BLaER1 (cell line): ENCODE measurements at regions not wholly inside any gene's neighbourhood (a gene's known extent, or its start where the extent isn't known, plus 50 kb on each side); places are given as distances from the start of the nearest gene placed in this dataset.

Source experiments
- H3K27ac ChIP-seq: shearing (Covaris generic); formaldehyde crosslinking; 2 replicates; pipeline ENCODE4 v1.8.1; 2022
- H3K27me3 ChIP-seq: shearing (Covaris generic); formaldehyde crosslinking; 2 replicates; pipeline ENCODE4 v1.8.1; 2022
- H3K36me3 ChIP-seq: shearing (Covaris generic); formaldehyde crosslinking; 2 replicates; pipeline ENCODE4 v1.8.1; 2022
- H3K4me1 ChIP-seq: shearing (Covaris generic); formaldehyde crosslinking; 2 replicates; pipeline ENCODE4 v1.8.1; 2022
- H3K4me2 ChIP-seq: shearing (Covaris generic); formaldehyde crosslinking; 2 replicates; pipeline ENCODE4 v1.8.1; 2022
- H3K4me3 ChIP-seq: shearing (Covaris generic); formaldehyde crosslinking; 2 replicates; pipeline ENCODE4 v1.8.1; 2022
- H3K9ac ChIP-seq: shearing (Covaris generic); formaldehyde crosslinking; 2 replicates; pipeline ENCODE4 v1.8.1; 2022
- H3K9me3 ChIP-seq: shearing (Covaris generic); formaldehyde crosslinking; 2 replicates; pipeline ENCODE4 v1.8.1; 2022
- H4K20me1 ChIP-seq: shearing (Covaris generic); formaldehyde crosslinking; 2 replicates; pipeline ENCODE4 v1.8.1; 2022
- Cebpa-rat ChIP-seq: shearing (Covaris generic); IDR thresholded peaks from 2 replicates; pipeline ENCODE4 v1.8.1; 2022

DNA sequence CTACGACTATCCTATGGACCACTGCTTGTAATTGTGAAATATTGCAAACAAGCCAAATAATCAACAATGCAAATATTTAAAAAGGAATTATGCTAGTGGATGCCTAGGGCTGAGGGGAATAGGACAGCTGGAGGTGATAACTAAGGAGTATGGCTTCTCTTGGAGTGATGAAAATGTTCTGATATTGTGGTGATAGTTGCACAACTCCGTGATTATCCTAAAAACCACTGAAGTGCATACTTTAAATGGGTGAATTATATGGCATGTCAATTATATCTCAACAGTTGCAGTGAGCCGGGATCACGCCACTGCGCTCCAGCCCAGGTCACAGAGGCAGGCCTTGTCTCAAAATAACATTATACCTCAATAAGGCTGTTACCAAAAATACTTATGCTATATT, 125.1 kb upstream of the SH3BP4 start:
- H4K20me1 ChIP-seq: no peaks in the 10 kb centered on the region
- no peak overlapping the region for H3K4me2 ChIP-seq
- H3K27me3 ChIP-seq: no peaks in the 10 kb centered on the region
- no peaks in the 10 kb centered on the region for H3K4me1 ChIP-seq
- TF ChIP-seq Cebpa-rat: no peak
- H3K36me3 ChIP-seq: no peaks in the 10 kb centered on the region
- H3K9me3 ChIP-seq: no peaks in the 10 kb centered on the region
- no peak overlapping the region for H3K4me3 ChIP-seq
- no peak overlapping the region for H3K9ac ChIP-seq
- no peak overlapping the region for H3K27ac ChIP-seq

DNA sequence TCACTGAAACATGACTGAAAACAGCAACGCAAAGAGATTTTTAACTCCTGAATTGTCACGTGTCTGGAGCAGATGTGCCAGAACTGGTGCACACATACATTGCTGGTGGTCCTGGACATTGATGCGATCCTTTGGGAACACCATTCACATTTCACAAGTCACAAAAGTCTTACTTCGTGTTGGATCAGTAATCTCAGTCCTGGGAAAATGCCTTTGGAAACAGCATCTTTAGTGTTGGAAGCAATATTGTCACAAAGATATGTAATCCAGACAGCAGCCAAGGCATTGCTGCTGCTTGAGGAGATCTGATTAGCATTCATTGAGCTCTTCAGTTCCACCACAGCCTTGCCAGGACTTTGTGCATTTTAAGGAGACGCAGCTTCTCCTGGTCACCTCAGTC, 126.2 kb upstream of the SH3BP4 start:
- Histone ChIP-seq H3K36me3 (no peaks in the 10 kb centered on the region), H4K20me1 (no peaks in the 10 kb centered on the region), H3K4me1 (no peaks in the 10 kb centered on the region), H3K9me3 (no peaks in the 10 kb centered on the region), H3K27me3 (no peaks in the 10 kb centered on the region), H3K9ac (no peak overlapping the region), H3K27ac (no peak overlapping the region), H3K4me3 (no peak overlapping the region), H3K4me2 (no peak overlapping the region)
- no peak for TF ChIP-seq Cebpa-rat

DNA sequence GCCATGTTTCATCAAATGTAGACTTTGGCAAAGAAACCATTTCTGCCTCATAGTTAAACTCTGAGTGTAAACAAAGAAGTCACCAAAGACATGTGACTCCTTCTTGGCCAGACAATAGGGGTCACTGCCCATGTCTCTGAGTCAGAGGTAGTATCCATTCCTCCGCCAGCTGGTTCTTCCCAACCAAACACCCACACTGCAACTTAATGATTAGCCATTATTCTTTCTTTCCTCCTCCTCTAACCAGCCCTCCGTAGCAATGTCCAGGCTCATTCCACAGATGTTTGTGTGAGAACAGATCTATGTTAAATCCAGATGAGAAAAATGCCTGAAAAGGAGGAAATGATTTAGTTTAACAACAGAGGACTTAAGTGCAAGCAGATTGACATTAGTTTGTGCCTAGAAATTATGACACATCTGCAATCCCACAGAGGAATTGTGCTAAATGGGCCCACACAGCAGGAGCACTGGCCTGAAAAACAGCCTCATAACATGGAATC, 127.9 kb upstream of the SH3BP4 start:
- H3K4me2 ChIP-seq: no peak overlapping the region

DNA sequence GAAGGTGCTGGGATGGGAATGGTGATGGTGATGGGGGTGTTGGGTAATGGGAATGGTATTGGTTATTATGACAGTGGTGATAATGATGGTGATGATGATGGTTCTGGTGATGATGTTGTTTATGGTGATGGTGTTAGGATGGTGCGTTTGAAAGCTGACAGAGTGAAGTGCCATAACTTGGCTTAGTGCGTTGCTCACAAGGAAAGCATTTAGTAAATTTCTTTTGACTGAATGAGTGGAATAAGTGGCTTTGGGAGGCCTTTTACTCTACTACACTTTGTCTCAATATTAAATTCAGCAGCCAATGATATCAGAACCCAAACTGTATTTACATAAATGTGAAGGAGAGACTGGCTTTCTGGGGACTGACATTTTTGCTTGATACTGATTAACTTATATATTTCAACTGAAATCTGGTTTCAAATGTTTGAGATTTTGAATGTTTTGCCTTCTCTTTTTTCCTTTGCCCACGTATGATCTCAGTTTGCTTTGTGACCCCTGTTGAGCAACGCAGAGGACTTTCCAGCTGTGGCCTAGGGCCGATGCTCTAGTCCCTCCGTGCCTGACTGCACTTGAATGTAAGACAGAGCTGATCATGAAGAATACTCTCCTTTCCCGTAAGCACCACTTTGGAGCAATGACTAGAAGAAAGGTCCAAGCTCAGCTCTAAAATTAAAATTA, 128.5 kb upstream of the SH3BP4 start:
- H3K4me2 ChIP-seq: no peak overlapping the region
- no peaks in the 10 kb centered on the region for H3K4me1 ChIP-seq
- no peaks in the 10 kb centered on the region for H3K36me3 ChIP-seq
- H3K27me3 ChIP-seq: no peaks in the 10 kb centered on the region
- H3K9me3 ChIP-seq: no peaks in the 10 kb centered on the region
- no peak for TF ChIP-seq Cebpa-rat
- no peak overlapping the region for H3K27ac ChIP-seq
- no peaks in the 10 kb centered on the region for H4K20me1 ChIP-seq
- H3K4me3 ChIP-seq: no peak overlapping the region
- H3K9ac ChIP-seq: no peak overlapping the region

More for the DNA sequence above, 127.9 kb upstream of the SH3BP4 start:
- Histone ChIP-seq H3K4me3 (no peak overlapping the region), H3K9ac (no peak overlapping the region), H3K4me1 (no peaks in the 10 kb centered on the region), H3K9me3 (no peaks in the 10 kb centered on the region), H4K20me1 (no peaks in the 10 kb centered on the region), H3K27ac (no peak overlapping the region), H3K36me3 (no peaks in the 10 kb centered on the region), H3K27me3 (no peaks in the 10 kb centered on the region)
- no peak for TF ChIP-seq Cebpa-rat

DNA sequence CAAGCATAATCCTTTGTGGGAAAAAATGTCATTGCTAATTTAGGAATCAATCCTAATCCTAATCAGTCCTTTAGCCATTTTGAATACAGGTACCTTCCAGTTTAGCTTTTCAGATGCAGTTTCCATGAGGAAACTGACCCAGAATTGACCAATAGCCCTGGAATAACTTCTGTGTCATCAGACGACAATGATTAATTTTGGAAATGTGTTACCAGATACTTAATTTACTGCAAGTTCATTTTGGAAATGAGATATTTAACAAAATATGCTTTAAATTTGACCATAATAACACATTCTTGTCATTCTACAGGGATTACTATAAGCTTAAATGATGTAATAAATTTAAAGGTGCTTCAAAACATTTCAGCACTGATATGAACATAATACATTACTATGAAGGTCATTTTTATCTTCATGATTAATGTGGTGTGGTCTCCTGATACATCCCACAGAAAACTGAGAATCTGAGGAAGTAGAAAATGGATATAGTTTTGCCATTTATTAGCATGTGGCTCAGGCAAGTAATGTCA, 129.8 kb upstream of the SH3BP4 start:
- H3K4me1 ChIP-seq: peaks cover 4% of the 10 kb centered on the region
- TF ChIP-seq Cebpa-rat: no peak
- H3K36me3 ChIP-seq: no peaks in the 10 kb centered on the region
- H3K9me3 ChIP-seq: no peaks in the 10 kb centered on the region
- H3K27ac ChIP-seq: no peak overlapping the region
- no peak overlapping the region for H3K4me2 ChIP-seq
- no peaks in the 10 kb centered on the region for H3K27me3 ChIP-seq
- H3K9ac ChIP-seq: no peak overlapping the region
- H4K20me1 ChIP-seq: no peaks in the 10 kb centered on the region
- no peak overlapping the region for H3K4me3 ChIP-seq

DNA sequence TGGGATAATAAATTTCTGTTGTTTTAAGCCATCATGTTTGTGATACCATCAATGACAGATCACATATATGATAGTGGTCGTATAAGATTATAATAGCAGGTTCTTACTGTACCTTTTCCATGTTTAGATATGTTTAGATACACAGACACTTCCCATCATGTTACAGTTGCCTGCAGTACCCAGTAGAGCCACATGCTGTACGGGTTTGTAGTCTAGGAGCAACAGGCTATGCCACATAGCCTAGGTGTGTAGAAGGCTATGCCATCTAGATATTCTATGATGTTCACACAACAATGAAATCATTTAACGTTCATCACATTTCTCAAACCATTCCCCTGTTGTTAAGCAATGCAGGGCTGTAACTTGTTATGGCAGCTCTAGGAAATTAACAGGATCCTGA, 132.9 kb upstream of the SH3BP4 start:
- H3K27ac ChIP-seq: no peak overlapping the region
- no peaks in the 10 kb centered on the region for H3K36me3 ChIP-seq
- H4K20me1 ChIP-seq: no peaks in the 10 kb centered on the region
- H3K4me2 ChIP-seq: no peak overlapping the region
- H3K9me3 ChIP-seq: no peaks in the 10 kb centered on the region
- peaks cover 23% of the 10 kb centered on the region for H3K4me1 ChIP-seq
- no peak overlapping the region for H3K4me3 ChIP-seq
- no peak for TF ChIP-seq Cebpa-rat
- H3K9ac ChIP-seq: no peak overlapping the region
- H3K27me3 ChIP-seq: no peaks in the 10 kb centered on the region

DNA sequence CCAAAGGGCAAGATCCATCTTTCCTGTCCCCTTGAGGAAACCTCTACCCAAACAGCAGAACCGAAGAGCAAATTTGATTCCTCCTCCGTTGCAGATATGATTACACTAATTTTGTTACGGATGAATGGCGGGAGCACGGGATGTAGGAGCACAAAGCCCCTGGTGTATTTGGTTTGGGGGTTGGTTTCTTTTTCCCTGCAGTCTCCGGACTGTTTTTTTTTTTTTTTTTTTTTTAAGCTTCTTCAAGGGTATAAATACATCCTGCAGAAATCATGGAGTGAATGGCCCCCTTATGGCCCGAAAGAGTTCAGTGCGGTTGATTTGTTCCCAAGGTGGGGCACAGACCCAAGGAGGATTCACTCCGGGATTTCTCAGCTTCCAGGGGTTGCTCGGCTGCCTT, 135.3 kb upstream of the SH3BP4 start:
- H3K9ac ChIP-seq: no peak overlapping the region
- no peak for TF ChIP-seq Cebpa-rat
- H4K20me1 ChIP-seq: no peaks in the 10 kb centered on the region
- no peak overlapping the region for H3K27ac ChIP-seq
- no peaks in the 10 kb centered on the region for H3K27me3 ChIP-seq
- H3K4me2 ChIP-seq: peak overlapping the region; percentile 66
- no peaks in the 10 kb centered on the region for H3K9me3 ChIP-seq
- H3K36me3 ChIP-seq: no peaks in the 10 kb centered on the region
- peaks cover 26% of the 10 kb centered on the region for H3K4me1 ChIP-seq
- 0 out of 2 replicates have a peak overlapping the region, but pooled peaks have one; percentile 8 for H3K4me3 ChIP-seq

DNA sequence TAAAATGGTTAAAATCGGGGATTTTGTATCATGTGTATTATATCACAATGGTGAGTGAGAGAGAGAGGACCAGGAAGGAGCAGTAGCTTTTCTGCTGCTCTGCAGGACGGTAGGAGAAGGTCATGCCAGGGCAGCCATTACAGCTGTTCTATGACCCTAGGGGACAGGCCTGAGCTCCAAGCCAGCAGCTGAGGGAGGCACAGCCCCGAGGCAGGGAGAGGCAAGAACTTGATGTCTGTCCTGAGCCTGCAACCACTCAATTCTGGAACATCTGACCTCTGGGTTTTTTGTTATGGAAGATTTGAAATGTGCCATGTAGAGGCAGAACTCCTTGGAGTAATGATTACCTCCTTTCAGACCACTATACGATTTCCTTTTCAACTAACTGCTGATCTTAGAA, 135.8 kb upstream of the SH3BP4 start:
- Histone ChIP-seq H3K27ac (no peak overlapping the region), H3K4me3 (no peak overlapping the region)

DNA sequence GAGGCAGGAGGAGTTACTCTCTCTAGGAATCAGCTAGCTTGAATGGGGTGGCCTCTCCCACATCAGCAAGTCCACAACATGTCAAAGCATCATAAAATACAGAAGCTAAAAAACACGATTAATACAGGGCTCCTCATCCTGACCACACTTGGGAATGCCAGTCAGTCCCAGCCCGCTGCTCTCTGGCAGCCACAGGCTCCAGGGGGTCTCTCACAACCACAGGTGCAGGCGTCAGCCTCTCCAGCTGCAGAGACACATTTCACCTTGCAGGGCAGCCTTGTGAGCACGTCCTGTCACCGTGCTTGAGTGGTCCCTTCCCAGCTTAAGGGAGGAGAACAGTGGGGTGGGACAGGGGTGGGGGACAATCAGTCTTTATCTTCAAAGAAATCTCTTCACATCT, 137.4 kb upstream of the SH3BP4 start:
- TF ChIP-seq Cebpa-rat: no peak
- no peak overlapping the region for H3K4me3 ChIP-seq
- H3K27ac ChIP-seq: no peak overlapping the region
- no peak overlapping the region for H3K9ac ChIP-seq
- no peaks in the 10 kb centered on the region for H3K9me3 ChIP-seq
- no peaks in the 10 kb centered on the region for H4K20me1 ChIP-seq
- H3K4me2 ChIP-seq: peak overlapping the region; percentile 48
- H3K27me3 ChIP-seq: no peaks in the 10 kb centered on the region
- no peaks in the 10 kb centered on the region for H3K36me3 ChIP-seq
- H3K4me1 ChIP-seq: peaks cover 26% of the 10 kb centered on the region

More for the DNA sequence above, 135.8 kb upstream of the SH3BP4 start:
- Histone ChIP-seq H3K4me2 (peak overlapping the region; percentile 66), H3K9me3 (no peaks in the 10 kb centered on the region), H3K27me3 (no peaks in the 10 kb centered on the region), H3K9ac (no peak overlapping the region), H3K36me3 (no peaks in the 10 kb centered on the region), H3K4me1 (peaks cover 26% of the 10 kb centered on the region), H4K20me1 (no peaks in the 10 kb centered on the region)
- no peak for TF ChIP-seq Cebpa-rat

DNA sequence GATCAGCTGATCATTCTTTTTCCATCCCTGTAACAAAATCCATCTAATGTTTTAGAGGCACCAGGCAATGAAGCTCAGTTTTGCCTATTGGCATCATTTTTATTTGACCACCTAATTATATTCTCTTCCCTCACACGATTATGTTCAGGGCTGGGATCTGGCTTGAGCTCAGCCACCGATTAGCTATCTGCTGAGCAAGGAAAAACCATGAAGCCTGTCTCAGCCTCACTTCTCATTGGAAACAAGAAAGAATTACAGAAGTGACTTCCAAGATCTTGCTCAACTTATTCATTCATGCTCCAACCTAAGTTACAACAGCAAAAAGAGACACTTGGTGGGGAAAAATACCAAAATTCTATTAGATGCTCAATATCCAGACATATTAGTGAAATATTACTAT, 139.0 kb upstream of the SH3BP4 start:
- no peaks in the 10 kb centered on the region for H3K36me3 ChIP-seq
- no peaks in the 10 kb centered on the region for H4K20me1 ChIP-seq
- H3K9ac ChIP-seq: no peak overlapping the region
- H3K9me3 ChIP-seq: no peaks in the 10 kb centered on the region
- H3K27me3 ChIP-seq: no peaks in the 10 kb centered on the region
- H3K4me2 ChIP-seq: no peak overlapping the region
- H3K27ac ChIP-seq: no peak overlapping the region
- H3K4me3 ChIP-seq: no peak overlapping the region
- TF ChIP-seq Cebpa-rat: no peak
- H3K4me1 ChIP-seq: peaks cover 26% of the 10 kb centered on the region
